WTC11 (cell line): ENCODE measurements at regions not wholly inside any gene's neighbourhood (a gene's known extent, or its start where the extent isn't known, plus 50 kb on each side); places are given as distances from the start of the nearest gene placed in this dataset.

Experiments
- ATAC-seq: fragments of 200-7000 bp; cut with Tn5 transposase; 2 replicates; pipeline ENCODE4 v1.10.0; 2021; ENCODE audit warnings: mild to moderate bottlenecking, moderate library complexity
- CTCF ChIA-PET: fragments of 300-600 bp; sonication (Branson Sonifier 250); formaldehyde crosslinking; loops from one replicate; lab custom pipeline; 2021; ENCODE audit warnings: antibody characterized with exemption; lab: Charles Lee
- POLR2A ChIA-PET: fragments of 350-600 bp; sonication (Branson Sonifier 250); formaldehyde crosslinking; loops from one replicate; lab custom pipeline; 2021; ENCODE audit warnings: antibody characterized with exemption; lab: Charles Lee
- DNase-seq: peaks from one replicate; pipeline ENCODE4 v3.0.0; 2021; ENCODE audit warnings: low spot score
- H3K27ac Mint-ChIP-seq: 2 replicates; pipeline ENCODE4 v1.8.0; 2021; ENCODE audit warnings: mixed read lengths
- H3K27me3 Mint-ChIP-seq: 2 replicates; pipeline ENCODE4 v1.8.0; 2021; ENCODE audit warnings: low read depth, mild to moderate bottlenecking, moderate library complexity, mixed read lengths
- H3K36me3 Mint-ChIP-seq: 2 replicates; pipeline ENCODE4 v1.8.0; 2021; ENCODE audit warnings: mixed read lengths
- H3K4me1 Mint-ChIP-seq: 2 replicates; pipeline ENCODE4 v1.8.0; 2022; ENCODE audit warnings: mixed read lengths
- H3K4me3 Mint-ChIP-seq: 2 replicates; pipeline ENCODE4 v1.8.0; 2021; ENCODE audit warnings: mild to moderate bottlenecking, moderate library complexity, mixed read lengths
- H3K9me3 Mint-ChIP-seq: 2 replicates; pipeline ENCODE4 v1.8.0; 2021; ENCODE audit warnings: mixed read lengths
- AR ChIP-seq: fragments of 250-450 bp; sonication (Bioruptor Pico); IDR thresholded peaks from 2 replicates; pipeline ENCODE4 v1.9.0; 2021; ENCODE audit warnings: mild to moderate bottlenecking
- ATF1 ChIP-seq: sonication (generic); formaldehyde crosslinking; IDR thresholded peaks from 2 replicates; pipeline ENCODE4 v1.8.1; 2023; ENCODE audit warnings: mild to moderate bottlenecking, moderate library complexity, missing genetic modification reagents
- ATF6 ChIP-seq: sonication (generic); formaldehyde crosslinking; IDR thresholded peaks from 2 replicates; pipeline ENCODE4 v1.8.1; 2023; ENCODE audit warnings: mild to moderate bottlenecking, missing genetic modification reagents
- CBFB ChIP-seq: sonication (generic); formaldehyde crosslinking; IDR thresholded peaks from 2 replicates; pipeline ENCODE4 v1.8.1; 2022; ENCODE audit warnings: mild to moderate bottlenecking, low read depth, missing genetic modification reagents
- CREM ChIP-seq: sonication (generic); formaldehyde crosslinking; IDR thresholded peaks from 2 replicates; pipeline ENCODE4 v1.8.1; 2022; ENCODE audit warnings: mild to moderate bottlenecking, missing genetic modification reagents, moderate library complexity
- ELF4 ChIP-seq: sonication (generic); formaldehyde crosslinking; IDR thresholded peaks from 2 replicates; pipeline ENCODE4 v1.8.1; 2022; ENCODE audit warnings: low read depth, mild to moderate bottlenecking, moderate library complexity, missing genetic modification reagents
- EMX1 ChIP-seq: fragments of 250-450 bp; sonication (Bioruptor Pico); IDR thresholded peaks from 2 replicates; pipeline ENCODE4 v1.8.0; 2021; ENCODE audit warnings: mild to moderate bottlenecking
- FOXP1 ChIP-seq: sonication (generic); formaldehyde crosslinking; IDR thresholded peaks from 2 replicates; pipeline ENCODE4 v1.8.0; 2022; ENCODE audit warnings: missing genetic modification reagents, mild to moderate bottlenecking, moderate library complexity, borderline replicate concordance
- GTF2I ChIP-seq: fragments of 250-450 bp; sonication (Bioruptor Pico); conservative IDR thresholded peaks from 2 replicates; pipeline ENCODE4 v1.4.0; 2021; ENCODE audit warnings: mild to moderate bottlenecking
- HMGXB4 ChIP-seq: sonication (generic); formaldehyde crosslinking; IDR thresholded peaks from 2 replicates; pipeline ENCODE4 v1.8.1; 2023; ENCODE audit warnings: mild to moderate bottlenecking, moderate library complexity, missing genetic modification reagents
- IRF2 ChIP-seq: sonication (generic); formaldehyde crosslinking; IDR thresholded peaks from 2 replicates; pipeline ENCODE4 v1.8.0; 2022; ENCODE audit warnings: low read depth, missing genetic modification reagents, borderline replicate concordance
- KAT7 ChIP-seq: sonication (generic); formaldehyde crosslinking; IDR thresholded peaks from 2 replicates; pipeline ENCODE4 v1.8.1; 2023; ENCODE audit warnings: missing genetic modification reagents, mild to moderate bottlenecking, borderline replicate concordance
- MYBL2 ChIP-seq: sonication (generic); formaldehyde crosslinking; IDR thresholded peaks from 2 replicates; pipeline ENCODE4 v1.8.1; 2023; ENCODE audit warnings: mild to moderate bottlenecking, moderate library complexity, missing genetic modification reagents
- NR2C2 ChIP-seq: sonication (generic); formaldehyde crosslinking; IDR thresholded peaks from 2 replicates; pipeline ENCODE4 v1.8.0; 2022; ENCODE audit warnings: mild to moderate bottlenecking, missing genetic modification reagents
- OVOL2 ChIP-seq: fragments of 250-450 bp; sonication (Bioruptor Pico); IDR thresholded peaks from 2 replicates; pipeline ENCODE4 v1.9.0; 2021; ENCODE audit warnings: mild to moderate bottlenecking, borderline replicate concordance
- RORB ChIP-seq: fragments of 250-450 bp; sonication (Bioruptor Pico); IDR thresholded peaks from 2 replicates; pipeline ENCODE4 v1.9.0; 2021; ENCODE audit warnings: mild to moderate bottlenecking
- SMAD4 ChIP-seq: sonication (generic); formaldehyde crosslinking; IDR thresholded peaks from 2 replicates; pipeline ENCODE4 v1.8.0; 2022; ENCODE audit warnings: mild to moderate bottlenecking, missing genetic modification reagents
- TEAD4 ChIP-seq: sonication (generic); formaldehyde crosslinking; IDR thresholded peaks from 2 replicates; pipeline ENCODE4 v1.8.0; 2022; ENCODE audit warnings: mild to moderate bottlenecking, missing genetic modification reagents
- ZMAT4 ChIP-seq: fragments of 250-450 bp; sonication (Bioruptor Pico); IDR thresholded peaks from 2 replicates; pipeline ENCODE4 v1.9.0; 2021; ENCODE audit warnings: mild to moderate bottlenecking
- ZNF138 ChIP-seq: sonication (generic); formaldehyde crosslinking; conservative IDR thresholded peaks from 2 replicates; pipeline ENCODE4 v1.8.1; 2022; ENCODE audit warnings: mild to moderate bottlenecking, moderate library complexity, missing genetic modification reagents
- ZNF263 ChIP-seq: sonication (generic); formaldehyde crosslinking; IDR thresholded peaks from 2 replicates; pipeline ENCODE4 v1.8.1; 2022; ENCODE audit warnings: low read depth, mild to moderate bottlenecking, moderate library complexity, missing genetic modification reagents
- ZNF671 ChIP-seq: fragments of 250-450 bp; sonication (Bioruptor Pico); IDR thresholded peaks from 2 replicates; pipeline ENCODE4 v1.8.0; 2021; ENCODE audit warnings: mild to moderate bottlenecking
- TF ChIP-seq, protein P1 (sequence below): sonication (generic); formaldehyde crosslinking; IDR thresholded peaks from 2 replicates; pipeline ENCODE4 v1.8.0; 2022; ENCODE audit warnings: missing genetic modification reagents
- TF ChIP-seq, protein P2 (sequence below): sonication (generic); formaldehyde crosslinking; IDR thresholded peaks from 2 replicates; pipeline ENCODE4 v1.8.1; 2023; ENCODE audit warnings: mild to moderate bottlenecking, missing genetic modification reagents, moderate library complexity
- TF ChIP-seq, protein P3 (sequence below): fragments of 250-450 bp; sonication (Bioruptor Pico); IDR thresholded peaks from 2 replicates; pipeline ENCODE4 v1.9.0; 2021; ENCODE audit warnings: moderate library complexity, mild to moderate bottlenecking, inconsistent platforms, borderline replicate concordance

DNA sequence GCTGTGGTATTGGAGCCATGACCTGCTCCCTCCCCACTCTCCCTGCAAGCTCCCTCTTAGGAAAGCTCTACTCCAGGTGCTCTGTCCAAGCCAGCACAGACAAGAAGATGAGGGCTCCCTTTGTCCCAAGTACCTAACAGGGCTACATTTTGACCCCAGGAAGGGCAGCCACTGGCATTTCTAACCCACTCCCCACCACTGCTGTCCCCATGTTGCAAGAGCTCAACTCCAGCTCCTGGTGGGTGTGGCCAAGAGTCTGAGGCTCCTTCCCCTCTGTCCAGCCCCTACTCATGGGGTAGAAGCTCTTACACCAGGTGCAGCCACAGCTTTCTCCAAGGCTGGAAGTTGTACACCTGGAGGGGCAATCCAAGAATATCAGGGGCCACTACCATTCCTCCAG, 127.0 kb upstream of the NPAS2 start (continued):
- TF ChIP-seq ZMAT4 (CRISPR knock-in tag) (no peak), ZNF263 (CRISPR knock-in tag) (no peak), HMGXB4 (CRISPR knock-in tag) (no peak), SMAD4 (CRISPR knock-in tag) (no peak)
- TF ChIP-seq, protein P1, sequence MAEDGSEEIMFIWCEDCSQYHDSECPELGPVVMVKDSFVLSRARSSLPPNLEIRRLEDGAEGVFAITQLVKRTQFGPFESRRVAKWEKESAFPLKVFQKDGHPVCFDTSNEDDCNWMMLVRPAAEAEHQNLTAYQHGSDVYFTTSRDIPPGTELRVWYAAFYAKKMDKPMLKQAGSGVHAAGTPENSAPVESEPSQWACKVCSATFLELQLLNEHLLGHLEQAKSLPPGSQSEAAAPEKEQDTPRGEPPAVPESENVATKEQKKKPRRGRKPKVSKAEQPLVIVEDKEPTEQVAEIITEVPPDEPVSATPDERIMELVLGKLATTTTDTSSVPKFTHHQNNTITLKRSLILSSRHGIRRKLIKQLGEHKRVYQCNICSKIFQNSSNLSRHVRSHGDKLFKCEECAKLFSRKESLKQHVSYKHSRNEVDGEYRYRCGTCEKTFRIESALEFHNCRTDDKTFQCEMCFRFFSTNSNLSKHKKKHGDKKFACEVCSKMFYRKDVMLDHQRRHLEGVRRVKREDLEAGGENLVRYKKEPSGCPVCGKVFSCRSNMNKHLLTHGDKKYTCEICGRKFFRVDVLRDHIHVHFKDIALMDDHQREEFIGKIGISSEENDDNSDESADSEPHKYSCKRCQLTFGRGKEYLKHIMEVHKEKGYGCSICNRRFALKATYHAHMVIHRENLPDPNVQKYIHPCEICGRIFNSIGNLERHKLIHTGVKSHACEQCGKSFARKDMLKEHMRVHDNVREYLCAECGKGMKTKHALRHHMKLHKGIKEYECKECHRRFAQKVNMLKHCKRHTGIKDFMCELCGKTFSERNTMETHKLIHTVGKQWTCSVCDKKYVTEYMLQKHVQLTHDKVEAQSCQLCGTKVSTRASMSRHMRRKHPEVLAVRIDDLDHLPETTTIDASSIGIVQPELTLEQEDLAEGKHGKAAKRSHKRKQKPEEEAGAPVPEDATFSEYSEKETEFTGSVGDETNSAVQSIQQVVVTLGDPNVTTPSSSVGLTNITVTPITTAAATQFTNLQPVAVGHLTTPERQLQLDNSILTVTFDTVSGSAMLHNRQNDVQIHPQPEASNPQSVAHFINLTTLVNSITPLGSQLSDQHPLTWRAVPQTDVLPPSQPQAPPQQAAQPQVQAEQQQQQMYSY (CRISPR knock-in tag), result no peak
- TF ChIP-seq, protein P2, sequence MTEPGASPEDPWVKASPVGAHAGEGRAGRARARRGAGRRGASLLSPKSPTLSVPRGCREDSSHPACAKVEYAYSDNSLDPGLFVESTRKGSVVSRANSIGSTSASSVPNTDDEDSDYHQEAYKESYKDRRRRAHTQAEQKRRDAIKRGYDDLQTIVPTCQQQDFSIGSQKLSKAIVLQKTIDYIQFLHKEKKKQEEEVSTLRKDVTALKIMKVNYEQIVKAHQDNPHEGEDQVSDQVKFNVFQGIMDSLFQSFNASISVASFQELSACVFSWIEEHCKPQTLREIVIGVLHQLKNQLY, result no peak

DNA sequence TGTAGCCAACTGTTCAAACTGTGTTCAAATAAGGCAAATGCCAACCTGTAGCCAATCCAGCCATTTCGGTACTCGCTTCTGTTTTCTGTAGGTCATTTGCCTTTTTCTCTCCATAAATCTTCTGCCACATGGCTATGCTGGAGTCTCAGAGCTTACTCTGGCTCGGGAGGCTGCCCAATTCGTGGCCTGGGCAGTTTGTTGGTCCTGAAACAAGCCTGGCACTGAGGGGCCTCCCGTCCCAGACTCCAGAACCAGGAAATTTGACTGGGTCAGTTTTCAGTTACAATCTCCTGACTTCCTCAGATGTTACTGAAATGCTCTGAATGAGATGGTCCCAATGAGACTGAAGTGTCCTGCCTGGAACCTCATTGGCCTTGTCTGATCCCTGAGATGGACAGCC, 120.8 kb upstream of the NPAS2 start:
- TF ChIP-seq GTF2I (CRISPR knock-in tag) (no peak), MYBL2 (no peak), ATF6 (no peak), ELF4 (CRISPR knock-in tag) (no peak), CBFB (no peak), EMX1 (no peak), TEAD4 (no peak), ZNF138 (no peak), AR (no peak), IRF2 (no peak), RORB (CRISPR knock-in tag) (no peak), OVOL2 (CRISPR knock-in tag) (no peak), FOXP1 (CRISPR knock-in tag) (no peak), NR2C2 (CRISPR knock-in tag) (no peak), CREM (CRISPR knock-in tag) (no peak), ZNF671 (CRISPR knock-in tag) (no peak), KAT7 (no peak), ATF1 (no peak)
- TF ChIP-seq, protein P3, sequence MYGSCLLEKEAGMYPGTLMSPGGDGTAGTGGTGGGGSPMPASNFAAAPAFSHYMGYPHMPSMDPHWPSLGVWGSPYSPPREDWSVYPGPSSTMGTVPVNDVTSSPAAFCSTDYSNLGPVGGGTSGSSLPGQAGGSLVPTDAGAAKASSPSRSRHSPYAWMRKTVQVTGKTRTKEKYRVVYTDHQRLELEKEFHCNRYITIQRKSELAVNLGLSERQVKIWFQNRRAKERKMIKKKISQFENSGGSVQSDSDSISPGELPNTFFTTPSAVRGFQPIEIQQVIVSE (CRISPR knock-in tag), result no peak
- POLR2A ChIA-PET, result no interaction called here
- no peak for ATAC-seq
- Mint-ChIP-seq H3K4me3 (no peak overlapping the region), H3K4me1 (peaks cover 15% of the 10 kb centered on the region), H3K36me3 (peaks cover 2% of the 10 kb centered on the region), H3K27ac (no peak overlapping the region), H3K27me3 (no peaks in the 10 kb centered on the region; the same call in 1 of the 2 replicates), H3K9me3 (peaks cover 55% of the 10 kb centered on the region)
- DNase-seq, result no peak
- CTCF ChIA-PET, result no interaction called here
